ENCODE measurements at regions not wholly inside any gene's neighbourhood (a gene's known extent, or its start where the extent isn't known, plus 50 kb on each side); places are given as distances from the start of the nearest gene placed in this dataset.

DNA sequence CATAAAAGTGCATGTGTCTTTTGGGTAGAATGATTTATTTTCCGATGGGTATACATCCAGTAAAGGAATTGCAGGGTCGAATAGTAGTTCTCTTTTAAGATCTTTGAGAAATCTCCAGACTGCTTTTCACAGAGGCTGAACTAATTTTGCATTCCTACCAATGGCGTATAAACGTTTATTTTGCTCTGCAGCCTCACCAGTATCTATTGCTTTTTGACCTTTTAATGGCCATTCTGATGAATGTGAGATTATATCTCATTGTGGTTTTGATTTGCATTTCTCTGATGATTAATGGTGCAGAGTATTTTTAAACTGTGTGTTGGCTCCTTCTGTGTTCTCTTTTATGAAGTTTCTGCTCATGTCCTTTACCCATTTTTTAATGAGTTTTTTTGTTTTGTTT, 1020.1 kb downstream of the NXPH1 start:
- Histone ChIP-seq H3K36me3 (ENCODE audit: insufficient read depth, low read length) (no peaks in the 10 kb centered on the region), H4K20me1 (ENCODE audit: insufficient read depth) (no peaks in the 10 kb centered on the region), H3K9ac (ENCODE audit: low read length) (no peak overlapping the region), H3K27ac (ENCODE audit: low read length) (no peak overlapping the region), H2AFZ (ENCODE audit: low read depth, low read length) (no peak overlapping the region), H3K4me3 (ENCODE audit: low read length) (no peak overlapping the region), H3K4me2 (ENCODE audit: low read length) (no peak overlapping the region), H3K9me3 (ENCODE audit: low read length) (no peaks in the 10 kb centered on the region), H3K9me2 (ENCODE audit: insufficient read depth, low read length) (no peaks in the 10 kb centered on the region), H3K27me3 (ENCODE audit: insufficient read depth, low read depth, low read length) (no peaks in the 10 kb centered on the region), H3F3A (ENCODE audit: insufficient read depth, low read length, poor library complexity, severe bottlenecking) (no peaks in the 10 kb centered on the region), H3K79me2 (replicated peaks; ENCODE audit: insufficient read depth, low read length) (no peaks in the 10 kb centered on the region)
- TF ChIP-seq EZH2 (IDR thresholded peaks at IDR 0.05; ENCODE audit: borderline replicate concordance, insufficient read depth, low read length, poor library complexity, severe bottlenecking) = no peak

DNA sequence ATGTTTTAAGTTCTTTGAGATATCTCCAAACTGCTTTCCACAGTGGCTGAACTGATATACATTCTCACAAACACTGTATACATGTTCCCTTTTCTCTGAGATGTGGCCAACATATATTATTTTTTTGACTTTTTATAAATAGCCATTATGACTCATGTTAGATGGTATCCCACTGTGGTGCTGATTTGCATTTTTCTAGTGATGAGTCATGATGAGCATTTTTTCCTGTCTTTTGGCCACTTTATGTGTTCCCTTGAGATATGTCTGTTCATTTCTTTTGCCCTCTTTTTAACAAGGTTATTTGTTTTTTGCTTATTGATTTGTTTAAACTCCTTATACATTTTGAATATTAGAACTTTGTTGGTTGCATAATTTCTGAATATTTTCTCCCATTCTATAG, 1055.1 kb downstream of the NXPH1 start:
- Histone ChIP-seq H3F3A (ENCODE audit: insufficient read depth, low read length, poor library complexity, severe bottlenecking) (no peaks in the 10 kb centered on the region), H2AFZ (ENCODE audit: low read depth, low read length) (no peak overlapping the region), H3K27me3 (ENCODE audit: insufficient read depth, low read depth, low read length) (no peaks in the 10 kb centered on the region), H3K36me3 (ENCODE audit: insufficient read depth, low read length) (no peaks in the 10 kb centered on the region), H3K79me2 (replicated peaks; ENCODE audit: insufficient read depth, low read length) (no peaks in the 10 kb centered on the region), H3K4me2 (ENCODE audit: low read length) (no peak overlapping the region), H3K4me3 (ENCODE audit: low read length) (no peak overlapping the region), H3K27ac (ENCODE audit: low read length) (no peak overlapping the region), H4K20me1 (ENCODE audit: insufficient read depth) (no peaks in the 10 kb centered on the region), H3K9ac (ENCODE audit: low read length) (no peak overlapping the region), H3K9me3 (ENCODE audit: low read length) (no peaks in the 10 kb centered on the region), H3K9me2 (ENCODE audit: insufficient read depth, low read length) (no peaks in the 10 kb centered on the region)
- TF ChIP-seq, protein P1, sequence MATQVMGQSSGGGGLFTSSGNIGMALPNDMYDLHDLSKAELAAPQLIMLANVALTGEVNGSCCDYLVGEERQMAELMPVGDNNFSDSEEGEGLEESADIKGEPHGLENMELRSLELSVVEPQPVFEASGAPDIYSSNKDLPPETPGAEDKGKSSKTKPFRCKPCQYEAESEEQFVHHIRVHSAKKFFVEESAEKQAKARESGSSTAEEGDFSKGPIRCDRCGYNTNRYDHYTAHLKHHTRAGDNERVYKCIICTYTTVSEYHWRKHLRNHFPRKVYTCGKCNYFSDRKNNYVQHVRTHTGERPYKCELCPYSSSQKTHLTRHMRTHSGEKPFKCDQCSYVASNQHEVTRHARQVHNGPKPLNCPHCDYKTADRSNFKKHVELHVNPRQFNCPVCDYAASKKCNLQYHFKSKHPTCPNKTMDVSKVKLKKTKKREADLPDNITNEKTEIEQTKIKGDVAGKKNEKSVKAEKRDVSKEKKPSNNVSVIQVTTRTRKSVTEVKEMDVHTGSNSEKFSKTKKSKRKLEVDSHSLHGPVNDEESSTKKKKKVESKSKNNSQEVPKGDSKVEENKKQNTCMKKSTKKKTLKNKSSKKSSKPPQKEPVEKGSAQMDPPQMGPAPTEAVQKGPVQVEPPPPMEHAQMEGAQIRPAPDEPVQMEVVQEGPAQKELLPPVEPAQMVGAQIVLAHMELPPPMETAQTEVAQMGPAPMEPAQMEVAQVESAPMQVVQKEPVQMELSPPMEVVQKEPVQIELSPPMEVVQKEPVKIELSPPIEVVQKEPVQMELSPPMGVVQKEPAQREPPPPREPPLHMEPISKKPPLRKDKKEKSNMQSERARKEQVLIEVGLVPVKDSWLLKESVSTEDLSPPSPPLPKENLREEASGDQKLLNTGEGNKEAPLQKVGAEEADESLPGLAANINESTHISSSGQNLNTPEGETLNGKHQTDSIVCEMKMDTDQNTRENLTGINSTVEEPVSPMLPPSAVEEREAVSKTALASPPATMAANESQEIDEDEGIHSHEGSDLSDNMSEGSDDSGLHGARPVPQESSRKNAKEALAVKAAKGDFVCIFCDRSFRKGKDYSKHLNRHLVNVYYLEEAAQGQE (IDR thresholded peaks at IDR 0.05; ENCODE audit: borderline replicate concordance) = no peak
- TF ChIP-seq RAD21 (conservative IDR thresholded peaks at IDR 0.05) = no peak
- TF ChIP-seq SMC3 (conservative IDR thresholded peaks at IDR 0.05; ENCODE audit: poor library complexity) = no peak
- no peak for TF ChIP-seq POLR2AphosphoS5 (IDR thresholded peaks at IDR 0.05)
- TF ChIP-seq TAF1 (IDR thresholded peaks at IDR 0.05; ENCODE audit: low read depth) = no peak
- no peak for TF ChIP-seq MXI1 (conservative IDR thresholded peaks at IDR 0.05; ENCODE audit: poor library complexity, severe bottlenecking)
- TF ChIP-seq, protein P2, sequence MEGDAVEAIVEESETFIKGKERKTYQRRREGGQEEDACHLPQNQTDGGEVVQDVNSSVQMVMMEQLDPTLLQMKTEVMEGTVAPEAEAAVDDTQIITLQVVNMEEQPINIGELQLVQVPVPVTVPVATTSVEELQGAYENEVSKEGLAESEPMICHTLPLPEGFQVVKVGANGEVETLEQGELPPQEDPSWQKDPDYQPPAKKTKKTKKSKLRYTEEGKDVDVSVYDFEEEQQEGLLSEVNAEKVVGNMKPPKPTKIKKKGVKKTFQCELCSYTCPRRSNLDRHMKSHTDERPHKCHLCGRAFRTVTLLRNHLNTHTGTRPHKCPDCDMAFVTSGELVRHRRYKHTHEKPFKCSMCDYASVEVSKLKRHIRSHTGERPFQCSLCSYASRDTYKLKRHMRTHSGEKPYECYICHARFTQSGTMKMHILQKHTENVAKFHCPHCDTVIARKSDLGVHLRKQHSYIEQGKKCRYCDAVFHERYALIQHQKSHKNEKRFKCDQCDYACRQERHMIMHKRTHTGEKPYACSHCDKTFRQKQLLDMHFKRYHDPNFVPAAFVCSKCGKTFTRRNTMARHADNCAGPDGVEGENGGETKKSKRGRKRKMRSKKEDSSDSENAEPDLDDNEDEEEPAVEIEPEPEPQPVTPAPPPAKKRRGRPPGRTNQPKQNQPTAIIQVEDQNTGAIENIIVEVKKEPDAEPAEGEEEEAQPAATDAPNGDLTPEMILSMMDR (IDR thresholded peaks at IDR 0.05; ENCODE audit: poor library complexity, severe bottlenecking) = no peak
- no peak for TF ChIP-seq EZH2 (IDR thresholded peaks at IDR 0.05; ENCODE audit: borderline replicate concordance, insufficient read depth, low read length, poor library complexity, severe bottlenecking)
- TF ChIP-seq EP300 (conservative IDR thresholded peaks at IDR 0.05; ENCODE audit: poor library complexity, severe bottlenecking) = no peak

DNA sequence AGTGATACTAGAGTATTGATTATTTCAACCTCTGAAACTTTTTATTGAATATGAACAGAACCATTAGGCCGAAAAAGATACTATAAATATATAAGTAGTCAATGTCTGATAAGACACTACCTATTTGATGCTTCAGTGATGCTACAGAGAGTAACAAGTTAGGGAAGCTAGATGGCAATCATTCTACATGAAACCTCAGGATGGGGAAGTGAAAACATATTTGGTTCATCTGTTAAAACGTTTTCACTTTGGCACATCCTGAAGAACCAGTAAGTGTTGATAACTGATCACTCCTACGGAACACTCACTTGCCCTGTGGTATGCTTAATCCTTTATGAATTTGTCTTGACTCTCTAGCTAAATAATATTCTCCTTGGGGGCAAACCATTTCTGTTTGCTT, 1064.9 kb downstream of the NXPH1 start:
- no peak overlapping the region for H2AFZ ChIP-seq (ENCODE audit: low read depth, low read length)
- H3K79me2 ChIP-seq (replicated peaks; ENCODE audit: insufficient read depth, low read length) = no peaks in the 10 kb centered on the region
- H3K27me3 ChIP-seq (ENCODE audit: insufficient read depth, low read depth, low read length) = no peaks in the 10 kb centered on the region
- H3K4me2 ChIP-seq (ENCODE audit: low read length) = no peak overlapping the region
- H3K9me2 ChIP-seq (ENCODE audit: insufficient read depth, low read length) = no peaks in the 10 kb centered on the region
- no peaks in the 10 kb centered on the region for H3K36me3 ChIP-seq (ENCODE audit: insufficient read depth, low read length)
- H4K20me1 ChIP-seq (ENCODE audit: insufficient read depth) = no peaks in the 10 kb centered on the region
- TF ChIP-seq, protein P2 (IDR thresholded peaks at IDR 0.05; ENCODE audit: poor library complexity, severe bottlenecking) = no peak
- no peak for TF ChIP-seq SMC3 (conservative IDR thresholded peaks at IDR 0.05; ENCODE audit: poor library complexity)
- no peak overlapping the region for H3K4me3 ChIP-seq (ENCODE audit: low read length)
- no peaks in the 10 kb centered on the region for H3K9me3 ChIP-seq (ENCODE audit: low read length)
- no peaks in the 10 kb centered on the region for H3F3A ChIP-seq (ENCODE audit: insufficient read depth, low read length, poor library complexity, severe bottlenecking)
- no peak overlapping the region for H3K27ac ChIP-seq (ENCODE audit: low read length)
- H3K9ac ChIP-seq (ENCODE audit: low read length) = no peak overlapping the region

Measured in neural cell (in vitro differentiated cells).